ENCODE measurements at regions not wholly inside any gene's neighbourhood (a gene's known extent, or its start where the extent isn't known, plus 50 kb on each side); places are given as distances from the start of the nearest gene placed in this dataset.

- H3K27ac ChIP-seq: no peak overlapping the region
- TF ChIP-seq ZFX (IDR thresholded peaks at IDR 0.05; ENCODE audit: borderline replicate concordance): no peak
- TF ChIP-seq, protein P1, sequence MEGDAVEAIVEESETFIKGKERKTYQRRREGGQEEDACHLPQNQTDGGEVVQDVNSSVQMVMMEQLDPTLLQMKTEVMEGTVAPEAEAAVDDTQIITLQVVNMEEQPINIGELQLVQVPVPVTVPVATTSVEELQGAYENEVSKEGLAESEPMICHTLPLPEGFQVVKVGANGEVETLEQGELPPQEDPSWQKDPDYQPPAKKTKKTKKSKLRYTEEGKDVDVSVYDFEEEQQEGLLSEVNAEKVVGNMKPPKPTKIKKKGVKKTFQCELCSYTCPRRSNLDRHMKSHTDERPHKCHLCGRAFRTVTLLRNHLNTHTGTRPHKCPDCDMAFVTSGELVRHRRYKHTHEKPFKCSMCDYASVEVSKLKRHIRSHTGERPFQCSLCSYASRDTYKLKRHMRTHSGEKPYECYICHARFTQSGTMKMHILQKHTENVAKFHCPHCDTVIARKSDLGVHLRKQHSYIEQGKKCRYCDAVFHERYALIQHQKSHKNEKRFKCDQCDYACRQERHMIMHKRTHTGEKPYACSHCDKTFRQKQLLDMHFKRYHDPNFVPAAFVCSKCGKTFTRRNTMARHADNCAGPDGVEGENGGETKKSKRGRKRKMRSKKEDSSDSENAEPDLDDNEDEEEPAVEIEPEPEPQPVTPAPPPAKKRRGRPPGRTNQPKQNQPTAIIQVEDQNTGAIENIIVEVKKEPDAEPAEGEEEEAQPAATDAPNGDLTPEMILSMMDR (IDR thresholded peaks at IDR 0.05): no peak
Observed at GRCh38 chr21:38042246-38042645, 126.0 kb upstream of the KCNJ6 start.

- no peak overlapping the region for H3K27ac ChIP-seq
- no peak for TF ChIP-seq ZFX (IDR thresholded peaks at IDR 0.05; ENCODE audit: borderline replicate concordance)
- TF ChIP-seq, protein P1 (IDR thresholded peaks at IDR 0.05): no peak
Observed at GRCh38 chr21:38048167-38048566, 131.9 kb upstream of the KCNJ6 start.

DNA sequence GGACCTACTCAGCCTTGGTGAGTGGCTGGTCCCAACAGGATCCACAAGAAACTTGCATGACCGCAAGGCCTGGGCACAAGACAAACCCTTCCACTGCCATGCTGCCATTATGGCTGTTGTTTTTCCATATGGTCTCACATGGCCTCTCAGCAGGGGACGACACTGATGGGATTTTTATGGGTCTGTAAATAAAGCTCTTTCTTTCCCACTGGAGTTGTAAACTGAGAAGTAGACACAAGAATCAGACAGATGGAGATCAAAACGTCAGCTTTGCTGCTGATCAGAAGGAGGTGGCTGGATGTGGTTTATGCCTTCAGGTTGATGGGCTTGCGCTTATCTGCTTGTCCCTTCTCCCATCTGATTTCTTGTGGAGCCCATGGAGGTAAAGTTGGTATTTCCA is 138.1 kb upstream of the KCNJ6 start:
- no peak overlapping the region for H3K27ac ChIP-seq
- TF ChIP-seq, protein P1 (IDR thresholded peaks at IDR 0.05): no peak
- TF ChIP-seq ZFX (IDR thresholded peaks at IDR 0.05; ENCODE audit: borderline replicate concordance): no peak

DNA sequence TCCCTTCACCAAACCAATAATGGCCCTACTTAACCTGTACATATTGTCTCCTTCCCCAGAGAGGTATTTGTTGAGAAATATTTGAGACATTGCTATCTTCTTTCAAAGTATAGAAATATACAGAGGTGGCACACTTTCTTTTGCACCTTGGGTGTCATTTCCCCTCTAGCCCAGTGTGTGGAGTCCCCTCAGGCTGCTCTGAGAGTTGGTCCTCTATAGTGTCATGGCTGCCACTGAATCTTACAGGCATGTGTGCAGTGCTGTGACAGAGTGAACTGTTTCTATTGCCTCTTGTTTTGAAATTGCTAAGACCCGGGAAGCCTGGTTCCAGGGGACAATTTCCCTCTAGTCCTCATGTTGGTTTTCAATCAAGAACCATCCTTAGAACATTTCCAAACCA is 140.2 kb upstream of the KCNJ6 start:
- TF ChIP-seq ZFX (IDR thresholded peaks at IDR 0.05; ENCODE audit: borderline replicate concordance): no peak
- TF ChIP-seq, protein P1 (IDR thresholded peaks at IDR 0.05): no peak
- H3K27ac ChIP-seq: no peak overlapping the region

GRCh38 chr21:38057626-38058025 is 141.4 kb upstream of the KCNJ6 start:
- TF ChIP-seq, protein P1 (IDR thresholded peaks at IDR 0.05): no peak
- no peak for TF ChIP-seq ZFX (IDR thresholded peaks at IDR 0.05; ENCODE audit: borderline replicate concordance)
- H3K27ac ChIP-seq: no peak overlapping the region

GRCh38 chr21:38060533-38060932 is 144.3 kb upstream of the KCNJ6 start:
- H3K27ac ChIP-seq: no peak overlapping the region
- TF ChIP-seq, protein P1 (IDR thresholded peaks at IDR 0.05): no peak
- no peak for TF ChIP-seq ZFX (IDR thresholded peaks at IDR 0.05; ENCODE audit: borderline replicate concordance)

- no peak for TF ChIP-seq ZFX (IDR thresholded peaks at IDR 0.05; ENCODE audit: borderline replicate concordance)
- H3K27ac ChIP-seq: no peak overlapping the region
Observed at GRCh38 chr21:38067086-38067739, 151.0 kb upstream of the KCNJ6 start.

DNA sequence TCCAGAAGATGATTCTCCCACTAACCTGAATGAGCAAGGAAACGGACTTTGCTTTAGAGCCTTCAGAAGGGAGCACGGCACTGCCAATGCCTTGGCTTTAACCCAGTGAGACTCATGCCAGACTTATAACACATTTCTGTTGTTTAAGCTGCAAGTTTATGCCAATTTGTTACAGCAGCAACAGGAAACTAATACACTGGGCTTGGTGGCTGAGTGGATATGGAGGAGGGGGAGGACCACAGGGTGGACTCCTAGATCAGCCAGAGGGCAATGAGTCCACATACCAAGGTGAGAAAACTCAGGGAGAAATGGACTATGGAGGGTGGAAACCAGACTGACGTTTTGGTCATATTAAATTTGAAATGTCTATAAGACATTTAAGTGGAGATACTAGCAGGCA is 156.2 kb upstream of the KCNJ6 start:
- TF ChIP-seq ZFX (IDR thresholded peaks at IDR 0.05; ENCODE audit: borderline replicate concordance): no peak
- TF ChIP-seq, protein P1 (IDR thresholded peaks at IDR 0.05): no peak
- no peak overlapping the region for H3K27ac ChIP-seq

Data from 22Rv1 (cell line).